WTC11 (cell line): ENCODE measurements at regions not wholly inside any gene's neighbourhood (a gene's known extent, or its start where the extent isn't known, plus 50 kb on each side); places are given as distances from the start of the nearest gene placed in this dataset.

Experiments used
- FOXJ3 ChIP-seq: sonication (generic); formaldehyde crosslinking; IDR thresholded peaks from 2 replicates; pipeline ENCODE4 v1.9.0; 2021; ENCODE audit warnings: missing genetic modification reagents, mild to moderate bottlenecking, borderline replicate concordance
- JUN ChIP-seq: sonication (generic); formaldehyde crosslinking; IDR thresholded peaks from 2 replicates; pipeline ENCODE4 v1.8.0; 2023; ENCODE audit warnings: mild to moderate bottlenecking, missing genetic modification reagents
- MLX ChIP-seq: sonication (generic); formaldehyde crosslinking; IDR thresholded peaks from 2 replicates; pipeline ENCODE4 v1.8.1; 2023; ENCODE audit warnings: mild to moderate bottlenecking, missing genetic modification reagents, moderate library complexity
- MYBL2 ChIP-seq: sonication (generic); formaldehyde crosslinking; IDR thresholded peaks from 2 replicates; pipeline ENCODE4 v1.8.1; 2023; ENCODE audit warnings: mild to moderate bottlenecking, moderate library complexity, missing genetic modification reagents
- NFE2L1 ChIP-seq: sonication (generic); formaldehyde crosslinking; IDR thresholded peaks from 2 replicates; pipeline ENCODE4 v1.8.1; 2023; ENCODE audit warnings: missing genetic modification reagents
- NFYB ChIP-seq: sonication (generic); formaldehyde crosslinking; conservative IDR thresholded peaks from 2 replicates; pipeline ENCODE4 v1.8.0; 2022; ENCODE audit warnings: low read depth, missing genetic modification reagents
- NR3C1 ChIP-seq: sonication (generic); formaldehyde crosslinking; conservative IDR thresholded peaks from 2 replicates; pipeline ENCODE4 v1.8.1; 2023; ENCODE audit warnings: low read depth, mild to moderate bottlenecking, missing genetic modification reagents
- RORB ChIP-seq: fragments of 250-450 bp; sonication (Bioruptor Pico); IDR thresholded peaks from 2 replicates; pipeline ENCODE4 v1.9.0; 2021; ENCODE audit warnings: mild to moderate bottlenecking
- SMAD3 ChIP-seq: sonication (generic); formaldehyde crosslinking; IDR thresholded peaks from 2 replicates; pipeline ENCODE4 v1.8.0; 2022; ENCODE audit warnings: missing genetic modification reagents, mild to moderate bottlenecking, borderline replicate concordance
- SP1 ChIP-seq: sonication (generic); formaldehyde crosslinking; conservative IDR thresholded peaks from 2 replicates; pipeline ENCODE4 v1.8.1; 2022; ENCODE audit warnings: missing genetic modification reagents
- USF1 ChIP-seq: sonication (generic); formaldehyde crosslinking; IDR thresholded peaks from 2 replicates; pipeline ENCODE4 v1.8.0; 2022; ENCODE audit warnings: mild to moderate bottlenecking, missing genetic modification reagents
- TF ChIP-seq, protein P1 (sequence below): fragments of 200-600 bp; IDR thresholded peaks from 2 replicates; pipeline ENCODE4 v1.8.0; 2022; ENCODE audit warnings: antibody characterized with exemption

- TF ChIP-seq NFYB (CRISPR knock-in tag) (no peak), MYBL2 (CRISPR knock-in tag) (no peak), SP1 (CRISPR knock-in tag) (no peak), MLX (no peak), NR3C1 (no peak), RORB (no peak), JUN (CRISPR knock-in tag) (no peak), SMAD3 (no peak), FOXJ3 (no peak), NFE2L1 (CRISPR knock-in tag) (no peak), USF1 (no peak)
- TF ChIP-seq, protein P1, sequence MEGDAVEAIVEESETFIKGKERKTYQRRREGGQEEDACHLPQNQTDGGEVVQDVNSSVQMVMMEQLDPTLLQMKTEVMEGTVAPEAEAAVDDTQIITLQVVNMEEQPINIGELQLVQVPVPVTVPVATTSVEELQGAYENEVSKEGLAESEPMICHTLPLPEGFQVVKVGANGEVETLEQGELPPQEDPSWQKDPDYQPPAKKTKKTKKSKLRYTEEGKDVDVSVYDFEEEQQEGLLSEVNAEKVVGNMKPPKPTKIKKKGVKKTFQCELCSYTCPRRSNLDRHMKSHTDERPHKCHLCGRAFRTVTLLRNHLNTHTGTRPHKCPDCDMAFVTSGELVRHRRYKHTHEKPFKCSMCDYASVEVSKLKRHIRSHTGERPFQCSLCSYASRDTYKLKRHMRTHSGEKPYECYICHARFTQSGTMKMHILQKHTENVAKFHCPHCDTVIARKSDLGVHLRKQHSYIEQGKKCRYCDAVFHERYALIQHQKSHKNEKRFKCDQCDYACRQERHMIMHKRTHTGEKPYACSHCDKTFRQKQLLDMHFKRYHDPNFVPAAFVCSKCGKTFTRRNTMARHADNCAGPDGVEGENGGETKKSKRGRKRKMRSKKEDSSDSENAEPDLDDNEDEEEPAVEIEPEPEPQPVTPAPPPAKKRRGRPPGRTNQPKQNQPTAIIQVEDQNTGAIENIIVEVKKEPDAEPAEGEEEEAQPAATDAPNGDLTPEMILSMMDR = no peak
These were observed 282.3 kb downstream of the BCL11A start for GRCh38 chr2:60271131-60271530.
